ENCODE measurements at regions not wholly inside any gene's neighbourhood (a gene's known extent, or its start where the extent isn't known, plus 50 kb on each side); places are given as distances from the start of the nearest gene placed in this dataset.
"Not testable (repeated sequence)": the region's sequence is repeated elsewhere in the genome, so short reads cannot be mapped to it uniquely, and the experiment has no call there.

- DNase-seq (ENCODE audit: low read depth): no peak
These were observed 599.5 kb upstream of the ZNF804A start for GRCh38 chr2:183998797-183999190.

GRCh38 chr2:184004289-184004947, 593.9 kb upstream of the ZNF804A start:
- no peak for DNase-seq (ENCODE audit: low read depth)

- no peak for DNase-seq (ENCODE audit: low read depth)
These were observed 593.2 kb upstream of the ZNF804A start for GRCh38 chr2:184004948-184005672.

GRCh38 chr2:184006998-184007397, 591.3 kb upstream of the ZNF804A start:
- no peak for DNase-seq (ENCODE audit: low read depth)

GRCh38 chr2:184026961-184027360, 571.4 kb upstream of the ZNF804A start:
- DNase-seq (ENCODE audit: low read depth): no peak

GRCh38 chr2:184030245-184030644, 568.1 kb upstream of the ZNF804A start:
- no peak for DNase-seq (ENCODE audit: low read depth)

- DNase-seq (ENCODE audit: low read depth): no peak
These were observed 567.3 kb upstream of the ZNF804A start for GRCh38 chr2:184030989-184031388.

- no peak for DNase-seq (ENCODE audit: low read depth)
These were observed 566.8 kb upstream of the ZNF804A start for GRCh38 chr2:184031402-184032147.

- DNase-seq (ENCODE audit: low read depth): no peak
These were observed 565.3 kb upstream of the ZNF804A start for GRCh38 chr2:184032983-184033382.

- DNase-seq (ENCODE audit: low read depth): no peak
These were observed 561.1 kb upstream of the ZNF804A start for GRCh38 chr2:184037273-184037672.

- no peak for DNase-seq (ENCODE audit: low read depth)
These were observed 558.8 kb upstream of the ZNF804A start for GRCh38 chr2:184039493-184039892.

- no peak for DNase-seq (ENCODE audit: low read depth)
These were observed 558.1 kb upstream of the ZNF804A start for GRCh38 chr2:184040230-184040629.

GRCh38 chr2:184041077-184041476, 557.3 kb upstream of the ZNF804A start:
- DNase-seq (ENCODE audit: low read depth): no peak

- DNase-seq (ENCODE audit: low read depth): no peak
These were observed 556.6 kb upstream of the ZNF804A start for GRCh38 chr2:184041777-184042176.

- no peak for DNase-seq (ENCODE audit: low read depth)
These were observed 550.8 kb upstream of the ZNF804A start for GRCh38 chr2:184047536-184047935.

GRCh38 chr2:184049566-184049965, 548.8 kb upstream of the ZNF804A start:
- DNase-seq (ENCODE audit: low read depth): no peak

- no peak for DNase-seq (ENCODE audit: low read depth)
These were observed 545.0 kb upstream of the ZNF804A start for GRCh38 chr2:184053326-184053725.

GRCh38 chr2:184054419-184054818, 543.9 kb upstream of the ZNF804A start:
- DNase-seq (ENCODE audit: low read depth): not testable (repeated sequence)

- no peak for DNase-seq (ENCODE audit: low read depth)
These were observed 540.4 kb upstream of the ZNF804A start for GRCh38 chr2:184057910-184058309.

- DNase-seq (ENCODE audit: low read depth): not testable (repeated sequence)
These were observed 538.1 kb upstream of the ZNF804A start for GRCh38 chr2:184060268-184060667.

GRCh38 chr2:184067502-184067901, 530.8 kb upstream of the ZNF804A start:
- DNase-seq (ENCODE audit: low read depth): no peak

GRCh38 chr2:184072470-184072869, 525.9 kb upstream of the ZNF804A start:
- no peak for DNase-seq (ENCODE audit: low read depth)

- no peak for DNase-seq (ENCODE audit: low read depth)
These were observed 519.8 kb upstream of the ZNF804A start for GRCh38 chr2:184078496-184078895.

Data from Daoy (cell line).